CD4-positive, alpha-beta T cell (primary cell): ENCODE measurements at regions not wholly inside any gene's neighbourhood (a gene's known extent, or its start where the extent isn't known, plus 50 kb on each side); places are given as distances from the start of the nearest gene placed in this dataset.
"Not testable (repeated sequence)": the region's sequence is repeated elsewhere in the genome, so short reads cannot be mapped to it uniquely, and the experiment has no call there.

ENCODE experiments used
- ATAC-seq: fragments of 200-7000 bp; cut with Tn5 transposase; one replicate; pipeline ENCODE4 v1.10.0; 2022; ENCODE audit warnings: mild to moderate bottlenecking; ENCODE audit not compliant: poor library complexity
- CTCF ChIA-PET: fragments of 350-600 bp; sonication (Branson Sonifier 250); formaldehyde crosslinking; loops from one replicate; lab custom pipeline; 2021; ENCODE audit warnings: antibody characterized with exemption, inconsistent platforms; lab: Charles Lee
- POLR2A ChIA-PET: fragments of 350-600 bp; sonication (Branson Sonifier 250); formaldehyde crosslinking; loops from one replicate; lab custom pipeline; 2021; ENCODE audit warnings: antibody characterized with exemption, inconsistent platforms; lab: Charles Lee
- DNase-seq, 14 experiments: peaks; one replicate each; pipeline ENCODE4 v3.0.0-alpha.2; 2013 to 2020; ENCODE audit warnings: mixed read lengths in 2 of 14
- H3K27ac ChIP-seq, 2 donors: one replicate each; pipeline versions ENCODE4 v1.5.1 to v1.7.0; 2013; ENCODE audit warnings: low read length in 2 of 2, low read depth in 1 of 2, mild to moderate bottlenecking in 1 of 2
- H3K27me3 ChIP-seq, 2 experiments: 1 replicate in 1 of 2; 2 replicates in 1 of 2; pipeline versions ENCODE4 v1.6.1 to v1.7.0; 2013; ENCODE audit warnings: low read length in 2 of 2, control low read depth in 1 of 2, mild to moderate bottlenecking in 1 of 2, moderate library complexity in 1 of 2; ENCODE audit not compliant: insufficient read depth in 2 of 2, control insufficient read depth in 1 of 2
- H3K36me3 ChIP-seq: one replicate; pipeline ENCODE4 v1.6.1; 2013; ENCODE audit warnings: low read length, control low read depth; ENCODE audit not compliant: insufficient read depth
- H3K4me1 ChIP-seq: one replicate; pipeline ENCODE4 v1.6.1; 2013; ENCODE audit warnings: low read length, control low read depth; ENCODE audit not compliant: insufficient read depth
- H3K4me3 ChIP-seq: one replicate; pipeline ENCODE4 v1.5.1; 2013; ENCODE audit warnings: mild to moderate bottlenecking, low read length, moderate library complexity
- H3K9me3 ChIP-seq, 2 experiments: 1 replicate in 1 of 2; 2 replicates in 1 of 2; pipeline versions ENCODE4 v1.6.1 to v1.7.0; 2013; ENCODE audit warnings: low read length in 2 of 2, mild to moderate bottlenecking in 2 of 2, control low read depth in 1 of 2, moderate library complexity in 1 of 2; ENCODE audit not compliant: control insufficient read depth in 1 of 2, insufficient read depth in 1 of 2
- H3K27ac Mint-ChIP-seq: one replicate; pipeline ENCODE4 v1.8.0; 2020; ENCODE audit warnings: mixed read lengths
- H3K27me3 Mint-ChIP-seq: one replicate; pipeline ENCODE4 v1.8.0; 2021; ENCODE audit warnings: mixed read lengths
- H3K36me3 Mint-ChIP-seq: one replicate; pipeline ENCODE4 v1.8.0; 2021; ENCODE audit warnings: low read depth, mixed read lengths
- H3K4me1 Mint-ChIP-seq: one replicate; pipeline ENCODE4 v1.8.0; 2021; ENCODE audit warnings: low read depth, mixed read lengths
- H3K4me3 Mint-ChIP-seq: one replicate; pipeline ENCODE4 v1.8.0; 2020; ENCODE audit warnings: mild to moderate bottlenecking, mixed read lengths
- H3K9me3 Mint-ChIP-seq: one replicate; pipeline ENCODE4 v1.8.0; 2020; ENCODE audit warnings: mixed read lengths
- intact Hi-C, 2 experiments: fragments of 100-400 bp; cut with DNase I in 1 of 2; cut with micrococcal nuclease in 1 of 2; formaldehyde crosslinking; loops; one replicate each; pipeline versions ENCODE4 v1.15.1 to v1.9.0; 2023 to 2025; cut with DNase I, micrococcal nuclease
- TF ChIP-seq, protein P1 (sequence below): fragments of 200-600 bp; IDR thresholded peaks from one replicate; pipeline ENCODE4 v1.8.0; 2022; ENCODE audit warnings: antibody characterized with exemption, mild to moderate bottlenecking

DNA sequence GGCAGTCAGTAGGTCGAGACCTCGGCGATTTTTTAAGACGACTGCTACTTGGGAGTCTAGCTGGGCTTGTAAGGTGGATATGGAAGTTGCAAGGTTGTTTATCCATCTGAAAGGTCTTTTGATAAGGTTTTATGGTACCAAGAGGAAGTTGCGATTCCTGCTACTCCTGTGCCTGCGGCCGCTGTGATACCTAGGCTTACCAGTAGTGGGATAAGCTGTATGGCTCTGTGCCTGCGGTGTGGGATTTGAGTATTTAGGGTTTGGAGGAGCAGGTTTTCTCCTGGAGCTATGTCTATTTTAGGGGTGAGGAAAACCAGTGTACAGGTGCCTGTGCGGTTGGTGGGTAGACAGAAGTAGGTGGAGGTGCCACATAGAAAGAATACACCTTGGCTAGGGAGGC lies 1059.8 kb downstream of the SI start:
- no peak for ATAC-seq
- no peaks in the 10 kb centered on the region for H3K4me1 Mint-ChIP-seq
- TF ChIP-seq, protein P1, sequence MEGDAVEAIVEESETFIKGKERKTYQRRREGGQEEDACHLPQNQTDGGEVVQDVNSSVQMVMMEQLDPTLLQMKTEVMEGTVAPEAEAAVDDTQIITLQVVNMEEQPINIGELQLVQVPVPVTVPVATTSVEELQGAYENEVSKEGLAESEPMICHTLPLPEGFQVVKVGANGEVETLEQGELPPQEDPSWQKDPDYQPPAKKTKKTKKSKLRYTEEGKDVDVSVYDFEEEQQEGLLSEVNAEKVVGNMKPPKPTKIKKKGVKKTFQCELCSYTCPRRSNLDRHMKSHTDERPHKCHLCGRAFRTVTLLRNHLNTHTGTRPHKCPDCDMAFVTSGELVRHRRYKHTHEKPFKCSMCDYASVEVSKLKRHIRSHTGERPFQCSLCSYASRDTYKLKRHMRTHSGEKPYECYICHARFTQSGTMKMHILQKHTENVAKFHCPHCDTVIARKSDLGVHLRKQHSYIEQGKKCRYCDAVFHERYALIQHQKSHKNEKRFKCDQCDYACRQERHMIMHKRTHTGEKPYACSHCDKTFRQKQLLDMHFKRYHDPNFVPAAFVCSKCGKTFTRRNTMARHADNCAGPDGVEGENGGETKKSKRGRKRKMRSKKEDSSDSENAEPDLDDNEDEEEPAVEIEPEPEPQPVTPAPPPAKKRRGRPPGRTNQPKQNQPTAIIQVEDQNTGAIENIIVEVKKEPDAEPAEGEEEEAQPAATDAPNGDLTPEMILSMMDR = no peak
- H3K36me3 ChIP-seq = no peaks in the 10 kb centered on the region
- H3K9me3 ChIP-seq = peaks cover 0 to 12% of the 10 kb centered on the region in 2 experiments
- H3K27ac Mint-ChIP-seq = no peak overlapping the region
- DNase-seq = no peak
- CTCF ChIA-PET = no interaction called here
- H3K4me3 Mint-ChIP-seq = no peak overlapping the region
- no peak overlapping the region for H3K27ac ChIP-seq
- intact Hi-C loops = no loop called here
- POLR2A ChIA-PET = no interaction called here
- no peaks in the 10 kb centered on the region for H3K4me1 ChIP-seq
- no peaks in the 10 kb centered on the region for H3K36me3 Mint-ChIP-seq
- H3K27me3 Mint-ChIP-seq = no peaks in the 10 kb centered on the region
- H3K27me3 ChIP-seq = no peaks in the 10 kb centered on the region
- H3K9me3 Mint-ChIP-seq = no peaks in the 10 kb centered on the region
- no peak overlapping the region for H3K4me3 ChIP-seq

- H3K4me3 Mint-ChIP-seq = no peak overlapping the region
- no peak overlapping the region for H3K27ac Mint-ChIP-seq
- ATAC-seq (no peak), DNase-seq (no peak)
- no peaks in the 10 kb centered on the region for H3K27me3 Mint-ChIP-seq
- Histone ChIP-seq H3K4me1 (no peaks in the 10 kb centered on the region), H3K36me3 (no peaks in the 10 kb centered on the region), H3K9me3 (peaks cover 0 to 23% of the 10 kb centered on the region in 2 experiments), H3K4me3 (no peak overlapping the region), H3K27me3 (no peaks in the 10 kb centered on the region), H3K27ac (no peak overlapping the region)
- ChIA-PET CTCF (no interaction called here), POLR2A (no interaction called here)
- no peaks in the 10 kb centered on the region for H3K4me1 Mint-ChIP-seq
- peaks cover 6% of the 10 kb centered on the region for H3K9me3 Mint-ChIP-seq
- TF ChIP-seq, protein P1 = no peak
- intact Hi-C loops = no loop called here
- no peaks in the 10 kb centered on the region for H3K36me3 Mint-ChIP-seq
These were observed 1070.5 kb downstream of the SI start for GRCh38 chr3:164007765-164008164.

DNA sequence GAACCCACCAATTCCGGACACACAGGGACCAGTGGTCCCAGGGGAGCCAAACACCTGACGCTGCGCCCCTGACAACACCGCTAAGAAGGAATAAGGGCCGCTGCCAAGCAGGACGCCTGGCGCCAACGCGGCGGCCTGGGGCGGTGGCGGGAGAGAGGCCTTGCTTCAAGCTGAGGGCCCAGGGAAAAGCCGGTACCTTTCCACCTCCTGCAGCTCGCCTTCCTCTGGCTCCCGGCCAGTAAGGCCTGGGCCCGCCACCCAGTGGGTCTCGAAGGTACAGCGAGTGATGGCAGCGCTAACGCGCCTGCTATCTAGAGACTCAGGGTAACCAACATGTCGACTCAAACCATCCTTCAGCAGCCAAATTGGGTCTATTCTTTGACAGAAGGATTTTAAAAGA lies 1074.1 kb downstream of the SI start:
- H3K9me3 ChIP-seq = peaks cover 0 to 31% of the 10 kb centered on the region in 2 experiments
- no peak overlapping the region for H3K27ac Mint-ChIP-seq
- POLR2A ChIA-PET = no interaction called here
- H3K27me3 ChIP-seq = no peaks in the 10 kb centered on the region
- H3K27me3 Mint-ChIP-seq = no peaks in the 10 kb centered on the region
- intact Hi-C loops = no loop called here
- ATAC-seq = no peak
- no peaks in the 10 kb centered on the region for H3K36me3 ChIP-seq
- H3K27ac ChIP-seq = no peak overlapping the region
- TF ChIP-seq, protein P1 = no peak
- H3K4me1 Mint-ChIP-seq = no peaks in the 10 kb centered on the region
- no peak overlapping the region for H3K4me3 Mint-ChIP-seq
- DNase-seq = no peak
- CTCF ChIA-PET = no interaction called here
- peaks cover 1% of the 10 kb centered on the region for H3K9me3 Mint-ChIP-seq
- no peak overlapping the region for H3K4me3 ChIP-seq
- H3K36me3 Mint-ChIP-seq = no peaks in the 10 kb centered on the region
- no peaks in the 10 kb centered on the region for H3K4me1 ChIP-seq

DNA sequence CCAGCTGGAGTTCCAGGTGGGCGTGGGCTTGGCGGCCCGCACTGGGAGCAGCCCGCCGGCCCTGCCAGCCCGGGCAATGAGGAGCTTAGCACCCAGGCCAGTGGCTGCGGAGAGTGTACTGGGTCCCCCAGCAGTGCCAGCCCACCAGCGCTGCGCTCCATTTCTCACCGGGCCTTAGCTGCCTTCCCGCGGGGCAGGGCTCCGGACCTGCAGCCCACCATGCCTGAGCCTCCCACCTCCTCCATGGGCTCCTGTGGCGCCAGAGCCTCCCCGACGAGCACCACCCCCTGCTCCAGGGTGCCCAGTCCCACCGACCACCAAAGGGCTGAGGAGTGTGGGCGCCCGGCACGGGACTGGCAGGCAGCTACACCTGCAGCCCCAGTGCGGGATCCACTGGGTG lies 1075.3 kb downstream of the SI start:
- H3K36me3 ChIP-seq, H3K4me1 Mint-ChIP-seq, H3K4me3 Mint-ChIP-seq, POLR2A ChIA-PET, H3K27me3 Mint-ChIP-seq, intact Hi-C loops, H3K4me3 ChIP-seq, CTCF ChIA-PET, H3K9me3 Mint-ChIP-seq, H3K27ac Mint-ChIP-seq, H3K27ac ChIP-seq, H3K36me3 Mint-ChIP-seq, H3K27me3 ChIP-seq, ATAC-seq, H3K4me1 ChIP-seq, DNase-seq: not testable (repeated sequence)
- peaks cover 0 to 29% of the 10 kb centered on the region in 2 experiments for H3K9me3 ChIP-seq
